B cell (primary cell): ENCODE measurements at regions not wholly inside any gene's neighbourhood (a gene's known extent, or its start where the extent isn't known, plus 50 kb on each side); places are given as distances from the start of the nearest gene placed in this dataset.

Experiments
- ATAC-seq: fragments of 200-7000 bp; cut with Tn5 transposase; one replicate; pipeline ENCODE4 v1.10.0; 2021; ENCODE audit warnings: low read depth, mild to moderate bottlenecking, moderate number of reproducible peaks, moderate library complexity
- CTCF ChIA-PET: fragments of 350-600 bp; sonication (Branson Sonifier 250); formaldehyde crosslinking; loops from one replicate; lab custom pipeline; 2021; ENCODE audit warnings: antibody characterized with exemption, inconsistent platforms; lab: Charles Lee
- POLR2A ChIA-PET: fragments of 350-600 bp; sonication (Branson Sonifier 250); formaldehyde crosslinking; loops from one replicate; lab custom pipeline; 2021; ENCODE audit warnings: antibody characterized with exemption; lab: Charles Lee
- DNase-seq: peaks from one replicate; pipeline ENCODE4 v3.0.0; 2013
- H2AFZ ChIP-seq: 2 replicates; pipeline ENCODE4 v1.6.1; 2012; ENCODE audit warnings: mild to moderate bottlenecking, low read depth, low read length; ENCODE audit not compliant: insufficient read depth, poor library complexity, severe bottlenecking
- H3K27ac ChIP-seq, 2 donors: 1 replicate in 1 of 2; 2 replicates in 1 of 2; pipeline ENCODE4 v1.5.1; 2012 to 2013; ENCODE audit warnings: low read length in 2 of 2, mild to moderate bottlenecking in 2 of 2, moderate library complexity in 1 of 2
- H3K27me3 ChIP-seq, 4 experiments: fragments of 200-600 bp in 1 of 4; sonication (generic) in 1 of 4; replicated peaks in 1 of 4; 1 replicate in 2 of 4; 2 replicates in 2 of 4; pipeline versions ENCODE4 v1.6.1 to v1.7.0; 2013 to 2016; ENCODE audit warnings: low read length in 3 of 4, mild to moderate bottlenecking in 2 of 4, mixed read lengths in 1 of 4, moderate library complexity in 1 of 4; ENCODE audit not compliant: insufficient read depth in 4 of 4, control insufficient read depth in 3 of 4; ENCODE audit errors: control extremely low read depth in 1 of 4
- H3K36me3 ChIP-seq, 2 experiments: replicated peaks in 1 of 2; 1 replicate in 1 of 2; 2 replicates in 1 of 2; pipeline versions ENCODE4 v1.6.1 to v1.7.1; 2013; ENCODE audit warnings: low read length in 1 of 2; ENCODE audit not compliant: insufficient read depth in 2 of 2, control insufficient read depth in 1 of 2; ENCODE audit errors: control extremely low read depth in 1 of 2, extremely low read depth in 1 of 2
- H3K4me1 ChIP-seq, 2 donors: fragments of 200-600 bp in 1 of 2; sonication (generic) in 1 of 2; 1 replicate in 1 of 2; 2 replicates in 1 of 2; pipeline versions ENCODE4 v1.5.1 to v1.6.1; 2013 to 2017; ENCODE audit warnings: low read length in 2 of 2; ENCODE audit not compliant: control insufficient read depth in 2 of 2, insufficient read depth in 2 of 2
- H3K4me2 ChIP-seq: replicated peaks from 2 replicates; pipeline ENCODE3; 2012; ENCODE audit warnings: mild to moderate bottlenecking, low read depth, low read length; ENCODE audit not compliant: poor library complexity, severe bottlenecking
- H3K4me3 ChIP-seq, 5 experiments: fragments of 200-600 bp in 1 of 5; sonication (generic) in 1 of 5; 1 replicate in 3 of 5; 2 replicates in 2 of 5; pipeline versions ENCODE4 v1.5.1 to v1.7.0; 2011 to 2016; ENCODE audit warnings: low read length in 4 of 5, mild to moderate bottlenecking in 4 of 5, low read depth in 2 of 5, control low read depth in 1 of 5, moderate library complexity in 1 of 5; ENCODE audit not compliant: insufficient read depth in 1 of 5; ENCODE audit errors: control extremely low read depth in 1 of 5, extremely low read depth in 1 of 5
- H3K79me2 ChIP-seq: fragments of 200-600 bp; sonication (generic); one replicate; pipeline ENCODE4 v1.6.0; 2016; ENCODE audit warnings: low read length; ENCODE audit not compliant: control insufficient read depth, insufficient read depth
- H3K9ac ChIP-seq: fragments of 200-600 bp; sonication (generic); 2 replicates; pipeline ENCODE4 v1.6.1; 2017; ENCODE audit warnings: mild to moderate bottlenecking, low read length, moderate library complexity
- H3K9me3 ChIP-seq, 3 donors: one replicate each; pipeline versions ENCODE4 v1.6.1 to v1.7.1; 2013; ENCODE audit warnings: low read length in 2 of 3; ENCODE audit not compliant: control insufficient read depth in 2 of 3, insufficient read depth in 1 of 3; ENCODE audit errors: control extremely low read depth in 1 of 3
- H4K20me1 ChIP-seq: 2 replicates; pipeline ENCODE4 v1.6.0; 2012; ENCODE audit warnings: mild to moderate bottlenecking, low read length; ENCODE audit not compliant: insufficient read depth, control insufficient read depth, poor library complexity, severe bottlenecking
- H3K27ac Mint-ChIP-seq: one replicate; pipeline ENCODE4 v1.8.0; 2021; ENCODE audit warnings: mixed read lengths
- H3K27me3 Mint-ChIP-seq: one replicate; pipeline ENCODE4 v1.8.0; 2021; ENCODE audit warnings: mixed read lengths
- H3K4me1 Mint-ChIP-seq: one replicate; pipeline ENCODE4 v1.8.0; 2021; ENCODE audit warnings: mixed read lengths
- H3K4me3 Mint-ChIP-seq: one replicate; pipeline ENCODE4 v1.8.0; 2021; ENCODE audit warnings: mixed read lengths
- H3K9me3 Mint-ChIP-seq: one replicate; pipeline ENCODE4 v1.8.0; 2022; ENCODE audit warnings: mixed read lengths; ENCODE audit not compliant: insufficient read depth
- CTCF ChIP-seq: fragments of 200-600 bp; IDR thresholded peaks from one replicate; pipeline ENCODE4 v1.8.0; 2022; ENCODE audit warnings: antibody characterized with exemption, mild to moderate bottlenecking
- EZH2 ChIP-seq: IDR thresholded peaks from 2 replicates; pipeline ENCODE4 v1.6.1; 2012; ENCODE audit warnings: borderline replicate concordance, low read depth, mild to moderate bottlenecking, moderate library complexity, low read length; ENCODE audit not compliant: insufficient read depth, poor library complexity, severe bottlenecking
- WGBS: methylation state at CpG from one replicate; pipeline ENCODE4 v1.1.5; 2013; ENCODE audit warnings: missing lambda C conversion rate; ENCODE audit not compliant: insufficient coverage; 5-methylcytosine and 5-hydroxymethylcytosine counted together
- intact Hi-C: fragments of 100-400 bp; cut with micrococcal nuclease; formaldehyde crosslinking; loops from one replicate; pipeline ENCODE4 v1.10.0; 2022

GRCh38 chr6:84459401-84459800, 232.0 kb upstream of the CEP162 start:
- peaks cover 0 to 3% (median 0%) of the 10 kb centered on the region in 3 donors for H3K9me3 ChIP-seq
- H3K9ac ChIP-seq: no peak overlapping the region
- Mint-ChIP-seq H3K4me3 (no peak overlapping the region), H3K9me3 (peaks cover 4% of the 10 kb centered on the region), H3K27me3 (no peaks in the 10 kb centered on the region), H3K27ac (no peak overlapping the region), H3K4me1 (no peaks in the 10 kb centered on the region)
- H3K4me2 ChIP-seq: no peak overlapping the region
- WGBS: no CpG with 5 or more reads among the region's 3 CpGs
- H2AFZ ChIP-seq: no peak overlapping the region
- ATAC-seq (no peak), DNase-seq (no peak)
- no peaks in the 10 kb centered on the region for H3K27me3 ChIP-seq
- TF ChIP-seq EZH2: no peak
- no peak for TF ChIP-seq CTCF
- no peaks in the 10 kb centered on the region for H3K36me3 ChIP-seq
- no peak overlapping the region for H3K4me3 ChIP-seq
- H3K27ac ChIP-seq: no peak overlapping the region
- no peaks in the 10 kb centered on the region for H3K79me2 ChIP-seq
- no peaks in the 10 kb centered on the region for H4K20me1 ChIP-seq
- CTCF ChIA-PET: no interaction called here
- H3K4me1 ChIP-seq: no peaks in the 10 kb centered on the region
- POLR2A ChIA-PET: no interaction called here
- intact Hi-C loops: no loop called here

GRCh38 chr6:84458271-84458670, 230.8 kb upstream of the CEP162 start:
- no peak overlapping the region for H3K4me2 ChIP-seq
- peaks cover 0 to 3% (median 0%) of the 10 kb centered on the region in 3 donors for H3K9me3 ChIP-seq
- Mint-ChIP-seq H3K4me3 (no peak overlapping the region), H3K9me3 (no peaks in the 10 kb centered on the region), H3K4me1 (no peaks in the 10 kb centered on the region), H3K27ac (no peak overlapping the region), H3K27me3 (no peaks in the 10 kb centered on the region)
- ATAC-seq (no peak), DNase-seq (no peak)
- H3K79me2 ChIP-seq: no peaks in the 10 kb centered on the region
- intact Hi-C loops: no loop called here
- ChIA-PET POLR2A (no interaction called here), CTCF (no interaction called here)
- H3K27ac ChIP-seq: no peak overlapping the region
- no peaks in the 10 kb centered on the region for H4K20me1 ChIP-seq
- WGBS: no CpG with 5 or more reads among the region's 3 CpGs
- H3K4me3 ChIP-seq: no peak overlapping the region
- H3K27me3 ChIP-seq: no peaks in the 10 kb centered on the region
- no peaks in the 10 kb centered on the region for H3K36me3 ChIP-seq
- H3K4me1 ChIP-seq: no peaks in the 10 kb centered on the region
- TF ChIP-seq EZH2 (no peak), CTCF (no peak)
- H3K9ac ChIP-seq: no peak overlapping the region
- no peak overlapping the region for H2AFZ ChIP-seq
